ENCODE measurements at regions not wholly inside any gene's neighbourhood (a gene's known extent, or its start where the extent isn't known, plus 50 kb on each side); places are given as distances from the start of the nearest gene placed in this dataset.
A peak's percentile ranks its signal among the peaks of the same experiment; 100 is the strongest.

DNA sequence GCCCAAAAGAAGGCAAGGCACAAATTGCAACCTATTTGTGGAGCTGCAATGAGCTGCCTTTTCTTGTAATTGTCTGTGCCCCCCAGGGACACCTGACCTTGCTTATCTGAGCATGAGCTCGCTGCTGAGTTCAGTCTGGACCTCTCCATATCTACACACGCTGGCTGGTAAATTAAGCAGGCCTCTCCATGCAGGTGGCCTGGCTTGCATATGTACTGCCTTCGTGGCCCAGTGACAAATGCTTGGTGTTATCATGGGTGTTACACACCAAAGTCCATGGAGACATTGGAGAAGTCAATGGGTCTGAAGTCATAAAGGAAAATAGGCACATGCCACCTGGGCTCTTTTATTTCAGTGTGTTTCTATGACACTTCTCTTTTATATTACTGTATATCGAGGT lies 121.2 kb downstream of the IRS1 start:
- Histone ChIP-seq H3K4me3 (ENCODE audit: low read depth in 1 of 3, low read length in 3 of 3) (no peak overlapping the region), H3K36me3 (ENCODE audit: control insufficient read depth in 4 of 4, insufficient read depth in 3 of 4, low read depth in 1 of 4, low read length in 3 of 4) (no peaks in the 10 kb centered on the region), H3K27me3 (ENCODE audit: control insufficient read depth in 4 of 4, insufficient read depth in 4 of 4, low read length in 3 of 4) (no peaks in the 10 kb centered on the region), H3K9ac (ENCODE audit: low read depth in 1 of 2, low read length in 2 of 2) (no peak overlapping the region), H3K4me1 (ENCODE audit: control insufficient read depth in 4 of 4, insufficient read depth in 4 of 4, low read length in 3 of 4) (peaks cover 0 to 12% (median 6%) of the 10 kb centered on the region in 4 donors), H3K9me3 (ENCODE audit: control insufficient read depth in 4 of 4, low read length in 3 of 4) (no peaks in the 10 kb centered on the region), H3K27ac (ENCODE audit: low read depth in 1 of 2, low read length in 2 of 2) (no peak overlapping the region)
- TF ChIP-seq HNF4A (conservative IDR thresholded peaks at IDR 0.05), result peak in 1 of 2 donors; percentile 10
- TF ChIP-seq, protein P1, sequence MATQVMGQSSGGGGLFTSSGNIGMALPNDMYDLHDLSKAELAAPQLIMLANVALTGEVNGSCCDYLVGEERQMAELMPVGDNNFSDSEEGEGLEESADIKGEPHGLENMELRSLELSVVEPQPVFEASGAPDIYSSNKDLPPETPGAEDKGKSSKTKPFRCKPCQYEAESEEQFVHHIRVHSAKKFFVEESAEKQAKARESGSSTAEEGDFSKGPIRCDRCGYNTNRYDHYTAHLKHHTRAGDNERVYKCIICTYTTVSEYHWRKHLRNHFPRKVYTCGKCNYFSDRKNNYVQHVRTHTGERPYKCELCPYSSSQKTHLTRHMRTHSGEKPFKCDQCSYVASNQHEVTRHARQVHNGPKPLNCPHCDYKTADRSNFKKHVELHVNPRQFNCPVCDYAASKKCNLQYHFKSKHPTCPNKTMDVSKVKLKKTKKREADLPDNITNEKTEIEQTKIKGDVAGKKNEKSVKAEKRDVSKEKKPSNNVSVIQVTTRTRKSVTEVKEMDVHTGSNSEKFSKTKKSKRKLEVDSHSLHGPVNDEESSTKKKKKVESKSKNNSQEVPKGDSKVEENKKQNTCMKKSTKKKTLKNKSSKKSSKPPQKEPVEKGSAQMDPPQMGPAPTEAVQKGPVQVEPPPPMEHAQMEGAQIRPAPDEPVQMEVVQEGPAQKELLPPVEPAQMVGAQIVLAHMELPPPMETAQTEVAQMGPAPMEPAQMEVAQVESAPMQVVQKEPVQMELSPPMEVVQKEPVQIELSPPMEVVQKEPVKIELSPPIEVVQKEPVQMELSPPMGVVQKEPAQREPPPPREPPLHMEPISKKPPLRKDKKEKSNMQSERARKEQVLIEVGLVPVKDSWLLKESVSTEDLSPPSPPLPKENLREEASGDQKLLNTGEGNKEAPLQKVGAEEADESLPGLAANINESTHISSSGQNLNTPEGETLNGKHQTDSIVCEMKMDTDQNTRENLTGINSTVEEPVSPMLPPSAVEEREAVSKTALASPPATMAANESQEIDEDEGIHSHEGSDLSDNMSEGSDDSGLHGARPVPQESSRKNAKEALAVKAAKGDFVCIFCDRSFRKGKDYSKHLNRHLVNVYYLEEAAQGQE (IDR thresholded peaks at IDR 0.05), result no peak
- TF ChIP-seq, protein P2, sequence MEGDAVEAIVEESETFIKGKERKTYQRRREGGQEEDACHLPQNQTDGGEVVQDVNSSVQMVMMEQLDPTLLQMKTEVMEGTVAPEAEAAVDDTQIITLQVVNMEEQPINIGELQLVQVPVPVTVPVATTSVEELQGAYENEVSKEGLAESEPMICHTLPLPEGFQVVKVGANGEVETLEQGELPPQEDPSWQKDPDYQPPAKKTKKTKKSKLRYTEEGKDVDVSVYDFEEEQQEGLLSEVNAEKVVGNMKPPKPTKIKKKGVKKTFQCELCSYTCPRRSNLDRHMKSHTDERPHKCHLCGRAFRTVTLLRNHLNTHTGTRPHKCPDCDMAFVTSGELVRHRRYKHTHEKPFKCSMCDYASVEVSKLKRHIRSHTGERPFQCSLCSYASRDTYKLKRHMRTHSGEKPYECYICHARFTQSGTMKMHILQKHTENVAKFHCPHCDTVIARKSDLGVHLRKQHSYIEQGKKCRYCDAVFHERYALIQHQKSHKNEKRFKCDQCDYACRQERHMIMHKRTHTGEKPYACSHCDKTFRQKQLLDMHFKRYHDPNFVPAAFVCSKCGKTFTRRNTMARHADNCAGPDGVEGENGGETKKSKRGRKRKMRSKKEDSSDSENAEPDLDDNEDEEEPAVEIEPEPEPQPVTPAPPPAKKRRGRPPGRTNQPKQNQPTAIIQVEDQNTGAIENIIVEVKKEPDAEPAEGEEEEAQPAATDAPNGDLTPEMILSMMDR (IDR thresholded peaks at IDR 0.05; ENCODE audit: low read depth, low read length, missing input control), result no peak
- DNase-seq (ENCODE audit: low spot score), result no peak
- WGBS, result 70% methylated on average over 4 of the region's 4 CpGs

DNA sequence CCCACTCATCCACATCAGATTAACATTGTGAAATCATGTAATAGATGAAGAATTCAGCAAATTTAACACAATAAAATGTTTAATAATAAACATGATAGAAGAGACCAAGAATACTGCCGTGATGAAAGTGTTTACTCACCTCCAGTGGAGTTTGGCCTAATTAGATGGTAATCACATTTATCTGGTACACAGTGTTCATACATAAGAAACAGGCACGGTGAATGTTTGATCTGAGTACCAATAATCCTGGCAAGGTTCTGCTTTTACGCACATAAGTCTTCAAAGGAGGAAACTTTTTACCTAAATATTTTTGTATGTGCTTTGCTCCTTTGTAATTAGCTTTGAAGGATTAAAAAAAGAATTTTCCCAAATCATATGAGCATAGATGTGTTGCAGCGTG lies 122.5 kb downstream of the IRS1 start:
- WGBS, result 42% methylated on average over 4 of the region's 4 CpGs
- TF ChIP-seq GABPA (IDR thresholded peaks at IDR 0.05 in 1 of 2, conservative IDR thresholded peaks at IDR 0.05 in 1 of 2) (no peak), RXRA (IDR thresholded peaks at IDR 0.05) (peak in 1 of 2 donors; percentile 24), YY1 (IDR thresholded peaks at IDR 0.05) (peak; percentile 46), TAF1 (conservative IDR thresholded peaks at IDR 0.05) (no peak), JUND (IDR thresholded peaks at IDR 0.05) (no peak), HNF4A (conservative IDR thresholded peaks at IDR 0.05) (peak; percentile 18 to 58), FOXA2 (IDR thresholded peaks at IDR 0.05) (peak; percentile 43), RAD21 (IDR thresholded peaks at IDR 0.05) (peak in 1 of 2 donors; percentile 10), NR2F2 (IDR thresholded peaks at IDR 0.05) (no peak), SP1 (IDR thresholded peaks at IDR 0.05) (no peak), EGR1 (IDR thresholded peaks at IDR 0.05; ENCODE audit: low read depth in 2 of 2) (no peak), HNF4G (IDR thresholded peaks at IDR 0.05) (no peak), FOXA1 (IDR thresholded peaks at IDR 0.05) (no peak)
- TF ChIP-seq, protein P3, sequence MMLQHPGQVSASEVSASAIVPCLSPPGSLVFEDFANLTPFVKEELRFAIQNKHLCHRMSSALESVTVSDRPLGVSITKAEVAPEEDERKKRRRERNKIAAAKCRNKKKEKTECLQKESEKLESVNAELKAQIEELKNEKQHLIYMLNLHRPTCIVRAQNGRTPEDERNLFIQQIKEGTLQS (IDR thresholded peaks at IDR 0.05), result no peak
- TF ChIP-seq, protein P4, sequence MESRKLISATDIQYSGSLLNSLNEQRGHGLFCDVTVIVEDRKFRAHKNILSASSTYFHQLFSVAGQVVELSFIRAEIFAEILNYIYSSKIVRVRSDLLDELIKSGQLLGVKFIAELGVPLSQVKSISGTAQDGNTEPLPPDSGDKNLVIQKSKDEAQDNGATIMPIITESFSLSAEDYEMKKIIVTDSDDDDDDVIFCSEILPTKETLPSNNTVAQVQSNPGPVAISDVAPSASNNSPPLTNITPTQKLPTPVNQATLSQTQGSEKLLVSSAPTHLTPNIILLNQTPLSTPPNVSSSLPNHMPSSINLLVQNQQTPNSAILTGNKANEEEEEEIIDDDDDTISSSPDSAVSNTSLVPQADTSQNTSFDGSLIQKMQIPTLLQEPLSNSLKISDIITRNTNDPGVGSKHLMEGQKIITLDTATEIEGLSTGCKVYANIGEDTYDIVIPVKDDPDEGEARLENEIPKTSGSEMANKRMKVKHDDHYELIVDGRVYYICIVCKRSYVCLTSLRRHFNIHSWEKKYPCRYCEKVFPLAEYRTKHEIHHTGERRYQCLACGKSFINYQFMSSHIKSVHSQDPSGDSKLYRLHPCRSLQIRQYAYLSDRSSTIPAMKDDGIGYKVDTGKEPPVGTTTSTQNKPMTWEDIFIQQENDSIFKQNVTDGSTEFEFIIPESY (IDR thresholded peaks at IDR 0.05), result no peak
- TF ChIP-seq, protein P5, sequence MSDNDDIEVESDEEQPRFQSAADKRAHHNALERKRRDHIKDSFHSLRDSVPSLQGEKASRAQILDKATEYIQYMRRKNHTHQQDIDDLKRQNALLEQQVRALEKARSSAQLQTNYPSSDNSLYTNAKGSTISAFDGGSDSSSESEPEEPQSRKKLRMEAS (IDR thresholded peaks at IDR 0.05), result no peak
- TF ChIP-seq, protein P2 (IDR thresholded peaks at IDR 0.05; ENCODE audit: low read depth, low read length, missing input control), result no peak
- TF ChIP-seq, protein P1 (IDR thresholded peaks at IDR 0.05), result no peak
- H3K4me3 ChIP-seq (ENCODE audit: low read depth in 1 of 3, low read length in 3 of 3), result no peak overlapping the region
- no peak overlapping the region for H3K9ac ChIP-seq (ENCODE audit: low read depth in 1 of 2, low read length in 2 of 2)
- no peak for DNase-seq (ENCODE audit: low spot score)
- H3K27me3 ChIP-seq (ENCODE audit: control insufficient read depth in 4 of 4, insufficient read depth in 4 of 4, low read length in 3 of 4), result no peaks in the 10 kb centered on the region
- H3K9me3 ChIP-seq (ENCODE audit: control insufficient read depth in 4 of 4, low read length in 3 of 4), result no peaks in the 10 kb centered on the region
- H3K36me3 ChIP-seq (ENCODE audit: control insufficient read depth in 4 of 4, insufficient read depth in 3 of 4, low read depth in 1 of 4, low read length in 3 of 4), result no peaks in the 10 kb centered on the region
- no peak overlapping the region for H3K27ac ChIP-seq (ENCODE audit: low read depth in 1 of 2, low read length in 2 of 2)
- H3K4me1 ChIP-seq (ENCODE audit: control insufficient read depth in 4 of 4, insufficient read depth in 4 of 4, low read length in 3 of 4), result peaks cover 0 to 12% (median 6%) of the 10 kb centered on the region in 4 donors

Data from liver (tissue), 8 donors.